Esophagus squamous epithelium (tissue), 4 donors: ENCODE measurements at regions not wholly inside any gene's neighbourhood (a gene's known extent, or its start where the extent isn't known, plus 50 kb on each side); places are given as distances from the start of the nearest gene placed in this dataset.

Experiments
- POLR2A ChIP-seq, 4 donors: fragments of 450-650 bp; IDR thresholded peaks; one replicate each; pipeline ENCODE4 v1.6.1; 2017; ENCODE audit warnings: antibody characterized with exemption in 4 of 4, mild to moderate bottlenecking in 4 of 4, moderate library complexity in 3 of 4
- TF ChIP-seq, protein P1 (sequence below), 6 experiments: fragments of 450-650 bp in 4 of 6; fragments of 200-600 bp in 2 of 6; sonication (generic) in 2 of 6; IDR thresholded peaks; one replicate each; pipeline ENCODE4 v1.5.1; 2016 to 2019; ENCODE audit warnings: antibody characterized with exemption in 6 of 6, mild to moderate bottlenecking in 4 of 6, moderate library complexity in 4 of 6

DNA sequence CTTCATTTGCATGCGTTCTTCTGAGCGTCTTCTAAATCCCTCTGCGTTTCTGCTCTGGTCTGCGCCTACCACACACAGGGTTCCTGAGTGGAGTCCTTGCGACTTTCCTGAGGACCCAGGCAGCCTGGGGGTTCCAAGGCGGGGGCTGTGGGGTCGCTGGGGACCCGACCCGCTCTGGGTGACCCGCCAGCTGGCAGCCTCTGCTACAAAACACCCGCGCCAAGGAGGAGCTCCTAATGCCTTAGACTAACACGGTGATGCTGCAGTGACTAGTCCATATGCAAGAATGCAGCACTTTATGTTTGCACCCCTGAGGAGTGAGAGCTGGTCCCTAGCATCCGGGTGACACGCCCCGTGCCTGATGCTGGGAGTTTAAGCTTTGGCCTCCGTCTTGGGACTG, 367.0 kb upstream of the POM121L12 start:
- TF ChIP-seq, protein P1, sequence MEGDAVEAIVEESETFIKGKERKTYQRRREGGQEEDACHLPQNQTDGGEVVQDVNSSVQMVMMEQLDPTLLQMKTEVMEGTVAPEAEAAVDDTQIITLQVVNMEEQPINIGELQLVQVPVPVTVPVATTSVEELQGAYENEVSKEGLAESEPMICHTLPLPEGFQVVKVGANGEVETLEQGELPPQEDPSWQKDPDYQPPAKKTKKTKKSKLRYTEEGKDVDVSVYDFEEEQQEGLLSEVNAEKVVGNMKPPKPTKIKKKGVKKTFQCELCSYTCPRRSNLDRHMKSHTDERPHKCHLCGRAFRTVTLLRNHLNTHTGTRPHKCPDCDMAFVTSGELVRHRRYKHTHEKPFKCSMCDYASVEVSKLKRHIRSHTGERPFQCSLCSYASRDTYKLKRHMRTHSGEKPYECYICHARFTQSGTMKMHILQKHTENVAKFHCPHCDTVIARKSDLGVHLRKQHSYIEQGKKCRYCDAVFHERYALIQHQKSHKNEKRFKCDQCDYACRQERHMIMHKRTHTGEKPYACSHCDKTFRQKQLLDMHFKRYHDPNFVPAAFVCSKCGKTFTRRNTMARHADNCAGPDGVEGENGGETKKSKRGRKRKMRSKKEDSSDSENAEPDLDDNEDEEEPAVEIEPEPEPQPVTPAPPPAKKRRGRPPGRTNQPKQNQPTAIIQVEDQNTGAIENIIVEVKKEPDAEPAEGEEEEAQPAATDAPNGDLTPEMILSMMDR (IDR thresholded peaks at IDR 0.05) = no peak
- TF ChIP-seq POLR2A (IDR thresholded peaks at IDR 0.05) = no peak
